LNCAP (cell line): ENCODE measurements at regions not wholly inside any gene's neighbourhood (a gene's known extent, or its start where the extent isn't known, plus 50 kb on each side); places are given as distances from the start of the nearest gene placed in this dataset.

ENCODE experiments used
- CTCF ChIP-seq: fragments of 450-650 bp; IDR thresholded peaks from 2 replicates; pipeline ENCODE4 v1.5.1; 2017; ENCODE audit warnings: mild to moderate bottlenecking

DNA sequence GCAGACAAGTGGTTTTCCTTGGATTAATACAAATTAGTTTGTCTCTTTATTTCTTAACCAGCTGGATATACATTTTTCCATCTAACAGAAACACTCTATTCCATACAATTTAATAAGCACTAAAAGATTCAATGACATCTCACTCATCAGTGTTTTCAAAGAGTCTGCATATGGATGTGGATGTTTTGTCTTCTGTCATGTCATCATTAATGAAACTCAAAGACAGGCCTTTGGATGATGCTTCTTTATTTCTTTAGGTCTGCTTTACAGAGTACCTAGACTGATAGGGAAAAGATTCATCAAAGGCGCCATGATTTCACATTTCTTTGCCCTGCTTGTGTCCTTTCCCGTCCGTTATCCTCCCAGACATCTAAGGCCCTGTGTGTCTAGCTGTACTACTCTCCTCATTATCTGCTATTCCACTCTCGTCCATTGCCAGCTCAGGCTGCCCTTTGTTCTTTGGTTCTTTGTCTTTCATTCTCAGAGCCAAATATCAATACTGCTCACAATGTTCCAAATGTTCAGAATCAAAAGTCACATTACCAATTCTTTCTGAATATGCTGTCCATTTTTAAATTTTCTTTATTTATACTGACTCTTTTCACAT lies 232.3 kb upstream of the CHAC2 start:
- no peak for TF ChIP-seq CTCF

GRCh38 chr2:53530126-53530525 lies 237.5 kb upstream of the CHAC2 start:
- TF ChIP-seq CTCF, result no peak

GRCh38 chr2:53527056-53527455 lies 240.5 kb upstream of the CHAC2 start:
- no peak for TF ChIP-seq CTCF

GRCh38 chr2:53519918-53520841 lies 247.4 kb upstream of the CHAC2 start:
- TF ChIP-seq CTCF, result no peak

- TF ChIP-seq CTCF, result no peak
Measured at GRCh38 chr2:53517406-53517805, 250.2 kb upstream of the CHAC2 start.

DNA sequence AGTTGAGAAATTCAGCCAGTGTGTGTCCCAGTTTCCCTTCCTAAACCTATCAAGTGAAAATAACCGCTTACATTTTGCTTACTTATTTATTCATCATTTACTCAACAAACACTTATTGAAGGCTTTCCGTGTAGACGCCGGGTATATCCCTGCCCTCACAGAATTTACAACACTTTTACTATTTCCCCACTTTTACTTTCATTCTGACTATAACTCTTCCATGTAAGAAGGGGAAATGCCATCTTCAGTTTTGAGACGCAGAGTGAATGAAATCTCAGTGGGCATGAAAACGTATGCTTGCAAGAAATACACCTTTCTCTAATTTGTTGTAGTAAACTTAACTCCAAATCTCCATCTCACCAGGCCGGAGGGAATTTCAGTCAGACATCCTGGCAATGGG lies 251.0 kb upstream of the CHAC2 start:
- no peak for TF ChIP-seq CTCF

GRCh38 chr2:53515435-53516332 lies 251.9 kb upstream of the CHAC2 start:
- no peak for TF ChIP-seq CTCF
